ENCODE measurements at regions not wholly inside any gene's neighbourhood (a gene's known extent, or its start where the extent isn't known, plus 50 kb on each side); places are given as distances from the start of the nearest gene placed in this dataset.

DNA sequence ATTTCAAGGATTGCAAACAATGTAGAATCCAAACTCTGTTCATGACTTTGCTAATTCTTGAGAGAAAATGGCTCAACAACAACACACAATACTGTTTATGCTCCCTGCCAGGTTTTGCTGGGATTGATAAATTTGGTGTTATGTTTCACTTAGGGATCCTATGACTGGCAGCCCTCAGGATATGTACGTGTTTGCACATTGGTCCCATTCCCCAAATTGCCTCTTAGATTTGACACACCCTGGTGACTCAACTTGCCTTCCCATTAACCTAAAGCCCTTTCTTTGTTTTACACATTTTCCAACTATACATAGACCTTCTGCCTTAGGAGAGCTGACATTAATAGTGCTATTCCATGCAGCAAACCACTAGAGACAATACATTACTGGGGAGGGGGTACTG, 809.4 kb upstream of the AMELY start:
- Histone ChIP-seq H3K4me2 (ENCODE audit: low read length) (no peak overlapping the region), H3K27ac (ENCODE audit: low read depth, low read length, poor library complexity, severe bottlenecking) (no peak overlapping the region), H3K79me2 (ENCODE audit: insufficient read depth, low read depth, low read length) (no peaks in the 10 kb centered on the region), H3K9me3 (ENCODE audit: low read length) (no peaks in the 10 kb centered on the region), H4K20me1 (ENCODE audit: insufficient read depth, low read length) (no peaks in the 10 kb centered on the region), H3K4me3 (ENCODE audit: low read depth, low read length, poor library complexity, severe bottlenecking) (no peak overlapping the region), H3K36me3 (ENCODE audit: insufficient read depth, low read length) (no peaks in the 10 kb centered on the region), H3K4me1 (ENCODE audit: insufficient read depth, low read length, poor library complexity, severe bottlenecking) (peaks cover 29% of the 10 kb centered on the region), H3K9me2 (ENCODE audit: insufficient read depth, low read length) (no peaks in the 10 kb centered on the region), H2AFZ (ENCODE audit: low read length) (no peak overlapping the region)
- ChIA-PET POLR2A (no interaction called here), CTCF (ENCODE audit: unreplicated experiment) (no interaction called here)
- TF ChIP-seq EZH2phosphoT487 (IDR thresholded peaks at IDR 0.05; ENCODE audit: borderline replicate concordance, low read depth, low read length) = no peak
- TF ChIP-seq, protein P1, sequence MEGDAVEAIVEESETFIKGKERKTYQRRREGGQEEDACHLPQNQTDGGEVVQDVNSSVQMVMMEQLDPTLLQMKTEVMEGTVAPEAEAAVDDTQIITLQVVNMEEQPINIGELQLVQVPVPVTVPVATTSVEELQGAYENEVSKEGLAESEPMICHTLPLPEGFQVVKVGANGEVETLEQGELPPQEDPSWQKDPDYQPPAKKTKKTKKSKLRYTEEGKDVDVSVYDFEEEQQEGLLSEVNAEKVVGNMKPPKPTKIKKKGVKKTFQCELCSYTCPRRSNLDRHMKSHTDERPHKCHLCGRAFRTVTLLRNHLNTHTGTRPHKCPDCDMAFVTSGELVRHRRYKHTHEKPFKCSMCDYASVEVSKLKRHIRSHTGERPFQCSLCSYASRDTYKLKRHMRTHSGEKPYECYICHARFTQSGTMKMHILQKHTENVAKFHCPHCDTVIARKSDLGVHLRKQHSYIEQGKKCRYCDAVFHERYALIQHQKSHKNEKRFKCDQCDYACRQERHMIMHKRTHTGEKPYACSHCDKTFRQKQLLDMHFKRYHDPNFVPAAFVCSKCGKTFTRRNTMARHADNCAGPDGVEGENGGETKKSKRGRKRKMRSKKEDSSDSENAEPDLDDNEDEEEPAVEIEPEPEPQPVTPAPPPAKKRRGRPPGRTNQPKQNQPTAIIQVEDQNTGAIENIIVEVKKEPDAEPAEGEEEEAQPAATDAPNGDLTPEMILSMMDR (conservative IDR thresholded peaks at IDR 0.05; ENCODE audit: low read length) = no peak
- intact Hi-C loops (cut with micrococcal nuclease; ENCODE audit: unreplicated experiment) = loop anchor here (5.0 kb wide), 2 partner anchors 151 to 816 kb away; no protein-coding TSS in a partner anchor
- BruUV-seq (replicated peaks) = no TSS peak
- peak; percentile 39 for DNase-seq (ENCODE audit: low spot score)

DNA sequence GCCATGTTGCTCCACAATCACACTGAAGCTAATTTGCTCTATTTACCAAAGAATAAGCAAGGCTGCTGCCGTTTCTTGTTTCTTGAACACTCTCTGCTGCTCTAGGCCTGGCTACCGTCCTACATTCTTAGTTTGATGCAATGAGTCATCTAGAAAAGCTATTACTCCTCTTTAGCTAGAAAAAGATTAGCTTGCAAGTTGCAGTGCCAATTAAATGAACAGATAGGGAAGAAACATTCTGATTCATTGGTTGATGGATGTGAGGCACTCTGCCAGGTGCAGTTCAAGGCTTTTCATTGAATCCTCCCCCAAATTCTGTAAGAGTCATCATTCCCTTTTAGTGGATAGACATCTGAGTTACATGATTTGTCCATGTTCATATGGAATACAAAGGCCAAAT, 807.7 kb upstream of the AMELY start:
- H2AFZ ChIP-seq (ENCODE audit: low read length) = no peak overlapping the region
- H3K9me3 ChIP-seq (ENCODE audit: low read length) = no peaks in the 10 kb centered on the region
- no peaks in the 10 kb centered on the region for H4K20me1 ChIP-seq (ENCODE audit: insufficient read depth, low read length)
- ChIA-PET CTCF (ENCODE audit: unreplicated experiment) (no interaction called here), POLR2A (no interaction called here)
- TF ChIP-seq, protein P1 (conservative IDR thresholded peaks at IDR 0.05; ENCODE audit: low read length) = no peak
- TF ChIP-seq EZH2phosphoT487 (IDR thresholded peaks at IDR 0.05; ENCODE audit: borderline replicate concordance, low read depth, low read length) = no peak
- H3K4me3 ChIP-seq (ENCODE audit: low read depth, low read length, poor library complexity, severe bottlenecking) = no peak overlapping the region
- no peaks in the 10 kb centered on the region for H3K79me2 ChIP-seq (ENCODE audit: insufficient read depth, low read depth, low read length)
- DNase-seq (ENCODE audit: low spot score) = no peak
- BruUV-seq (replicated peaks) = no TSS peak
- no peaks in the 10 kb centered on the region for H3K36me3 ChIP-seq (ENCODE audit: insufficient read depth, low read length)
- no peak overlapping the region for H3K4me2 ChIP-seq (ENCODE audit: low read length)
- no peak overlapping the region for H3K27ac ChIP-seq (ENCODE audit: low read depth, low read length, poor library complexity, severe bottlenecking)
- intact Hi-C loops (cut with micrococcal nuclease; ENCODE audit: unreplicated experiment) = loop anchor here (5.0 kb wide), 1 partner anchor 37 kb away; no protein-coding TSS in a partner anchor
- no peaks in the 10 kb centered on the region for H3K9me2 ChIP-seq (ENCODE audit: insufficient read depth, low read length)
- peaks cover 12% of the 10 kb centered on the region for H3K4me1 ChIP-seq (ENCODE audit: insufficient read depth, low read length, poor library complexity, severe bottlenecking)

DNA sequence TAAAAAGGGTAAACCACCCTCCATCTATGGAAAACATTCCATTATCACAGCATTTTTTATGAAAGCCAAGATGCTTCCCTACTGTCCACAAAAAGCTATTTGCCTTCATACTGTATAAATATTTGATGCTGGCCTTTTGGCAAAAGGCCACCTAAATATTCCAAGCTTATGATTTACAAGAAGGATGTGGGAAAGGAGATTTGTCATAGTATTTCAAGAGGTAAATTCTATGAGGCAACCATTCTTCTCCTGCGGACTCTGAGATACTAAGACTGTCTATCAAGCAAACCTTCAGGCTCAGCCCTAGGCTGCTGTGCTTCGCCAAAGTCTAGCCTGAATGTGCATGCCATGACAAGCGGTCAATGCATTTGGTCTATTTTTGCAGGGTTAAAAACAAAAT, 807.1 kb upstream of the AMELY start:
- Histone ChIP-seq H3K36me3 (ENCODE audit: insufficient read depth, low read length) (no peaks in the 10 kb centered on the region), H4K20me1 (ENCODE audit: insufficient read depth, low read length) (no peaks in the 10 kb centered on the region), H3K9me2 (ENCODE audit: insufficient read depth, low read length) (no peaks in the 10 kb centered on the region), H2AFZ (ENCODE audit: low read length) (no peak overlapping the region), H3K4me3 (ENCODE audit: low read depth, low read length, poor library complexity, severe bottlenecking) (no peak overlapping the region), H3K79me2 (ENCODE audit: insufficient read depth, low read depth, low read length) (no peaks in the 10 kb centered on the region), H3K4me1 (ENCODE audit: insufficient read depth, low read length, poor library complexity, severe bottlenecking) (peaks cover 6% of the 10 kb centered on the region), H3K4me2 (ENCODE audit: low read length) (no peak overlapping the region), H3K27ac (ENCODE audit: low read depth, low read length, poor library complexity, severe bottlenecking) (no peak overlapping the region), H3K9me3 (ENCODE audit: low read length) (no peaks in the 10 kb centered on the region)
- TF ChIP-seq, protein P1 (conservative IDR thresholded peaks at IDR 0.05; ENCODE audit: low read length) = no peak
- TF ChIP-seq EZH2phosphoT487 (IDR thresholded peaks at IDR 0.05; ENCODE audit: borderline replicate concordance, low read depth, low read length) = no peak
- no TSS peak for BruUV-seq (replicated peaks)
- POLR2A ChIA-PET = no interaction called here
- CTCF ChIA-PET (ENCODE audit: unreplicated experiment) = no interaction called here
- intact Hi-C loops (cut with micrococcal nuclease; ENCODE audit: unreplicated experiment) = loop anchor here (5.0 kb wide), 1 partner anchor 36 kb away; no protein-coding TSS in a partner anchor
- DNase-seq (ENCODE audit: low spot score) = no peak

Data from OCI-LY7 (cell line).